Mammary epithelial cell (primary cell): ENCODE measurements at regions not wholly inside any gene's neighbourhood (a gene's known extent, or its start where the extent isn't known, plus 50 kb on each side); places are given as distances from the start of the nearest gene placed in this dataset.

Experiments used
- EZH2 ChIP-seq: IDR thresholded peaks from 2 replicates; pipeline ENCODE4 v1.6.1; 2012; ENCODE audit warnings: low read length, inconsistent platforms, borderline replicate concordance
- TF ChIP-seq, protein P1 (sequence below), 2 donors: IDR thresholded peaks in 1 of 2; conservative IDR thresholded peaks in 1 of 2; 2 replicates each; pipeline ENCODE4 v1.5.1; 2011 to 2012; ENCODE audit warnings: inconsistent platforms in 2 of 2, low read length in 2 of 2, mild to moderate bottlenecking in 2 of 2, control low read depth in 1 of 2, low read depth in 1 of 2; ENCODE audit not compliant: insufficient read depth in 1 of 2; ENCODE audit errors: extremely low read depth in 1 of 2

DNA sequence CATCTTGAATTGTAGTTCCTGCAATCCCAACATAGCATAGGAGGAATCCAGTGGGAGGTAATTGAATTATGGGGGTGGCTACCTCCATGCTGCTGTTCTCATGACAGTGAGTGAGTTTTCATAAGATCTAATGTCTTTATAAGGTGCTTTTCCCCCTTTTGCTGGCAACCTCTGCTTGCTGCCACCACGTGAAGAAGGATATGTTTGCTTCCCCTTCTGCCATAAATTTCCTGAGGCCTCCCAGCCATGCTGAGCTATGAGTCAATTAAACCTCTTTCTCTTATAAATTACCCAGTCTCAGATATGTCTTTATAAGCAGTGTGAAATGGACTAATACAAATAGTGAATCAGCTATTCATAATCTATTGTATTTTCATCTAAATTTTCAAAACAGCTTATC is 537.3 kb downstream of the EPHA3 start:
- TF ChIP-seq, protein P1, sequence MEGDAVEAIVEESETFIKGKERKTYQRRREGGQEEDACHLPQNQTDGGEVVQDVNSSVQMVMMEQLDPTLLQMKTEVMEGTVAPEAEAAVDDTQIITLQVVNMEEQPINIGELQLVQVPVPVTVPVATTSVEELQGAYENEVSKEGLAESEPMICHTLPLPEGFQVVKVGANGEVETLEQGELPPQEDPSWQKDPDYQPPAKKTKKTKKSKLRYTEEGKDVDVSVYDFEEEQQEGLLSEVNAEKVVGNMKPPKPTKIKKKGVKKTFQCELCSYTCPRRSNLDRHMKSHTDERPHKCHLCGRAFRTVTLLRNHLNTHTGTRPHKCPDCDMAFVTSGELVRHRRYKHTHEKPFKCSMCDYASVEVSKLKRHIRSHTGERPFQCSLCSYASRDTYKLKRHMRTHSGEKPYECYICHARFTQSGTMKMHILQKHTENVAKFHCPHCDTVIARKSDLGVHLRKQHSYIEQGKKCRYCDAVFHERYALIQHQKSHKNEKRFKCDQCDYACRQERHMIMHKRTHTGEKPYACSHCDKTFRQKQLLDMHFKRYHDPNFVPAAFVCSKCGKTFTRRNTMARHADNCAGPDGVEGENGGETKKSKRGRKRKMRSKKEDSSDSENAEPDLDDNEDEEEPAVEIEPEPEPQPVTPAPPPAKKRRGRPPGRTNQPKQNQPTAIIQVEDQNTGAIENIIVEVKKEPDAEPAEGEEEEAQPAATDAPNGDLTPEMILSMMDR (conservative IDR thresholded peaks at IDR 0.05 in 1 of 2, IDR thresholded peaks at IDR 0.05 in 1 of 2; ENCODE audit: extremely low read depth in 1 of 2, insufficient read depth in 1 of 2, low read depth in 1 of 2, low read length in 2 of 2), result no peak
- no peak for TF ChIP-seq EZH2
